ENCODE measurements at regions not wholly inside any gene's neighbourhood (a gene's known extent, or its start where the extent isn't known, plus 50 kb on each side); places are given as distances from the start of the nearest gene placed in this dataset.

DNA sequence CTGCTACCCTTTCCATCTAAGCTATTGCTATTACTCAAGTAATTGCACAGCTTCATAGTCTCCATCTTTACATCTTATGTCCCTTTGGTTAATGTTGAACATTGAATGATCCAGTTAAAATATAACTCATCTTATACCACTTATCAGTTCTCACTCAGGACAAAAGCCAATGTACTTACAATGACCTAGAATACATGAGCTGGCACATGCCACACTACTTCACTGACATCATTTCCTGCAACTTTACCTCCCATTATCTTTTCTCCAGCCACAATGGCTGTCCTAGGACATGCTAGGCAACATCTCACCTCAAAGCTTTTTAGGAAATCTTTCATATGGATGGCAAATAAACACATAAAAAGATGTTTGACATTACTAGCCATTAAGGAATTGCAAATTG lies 309.2 kb downstream of the FOXG1 start:
- TF ChIP-seq, protein P1, sequence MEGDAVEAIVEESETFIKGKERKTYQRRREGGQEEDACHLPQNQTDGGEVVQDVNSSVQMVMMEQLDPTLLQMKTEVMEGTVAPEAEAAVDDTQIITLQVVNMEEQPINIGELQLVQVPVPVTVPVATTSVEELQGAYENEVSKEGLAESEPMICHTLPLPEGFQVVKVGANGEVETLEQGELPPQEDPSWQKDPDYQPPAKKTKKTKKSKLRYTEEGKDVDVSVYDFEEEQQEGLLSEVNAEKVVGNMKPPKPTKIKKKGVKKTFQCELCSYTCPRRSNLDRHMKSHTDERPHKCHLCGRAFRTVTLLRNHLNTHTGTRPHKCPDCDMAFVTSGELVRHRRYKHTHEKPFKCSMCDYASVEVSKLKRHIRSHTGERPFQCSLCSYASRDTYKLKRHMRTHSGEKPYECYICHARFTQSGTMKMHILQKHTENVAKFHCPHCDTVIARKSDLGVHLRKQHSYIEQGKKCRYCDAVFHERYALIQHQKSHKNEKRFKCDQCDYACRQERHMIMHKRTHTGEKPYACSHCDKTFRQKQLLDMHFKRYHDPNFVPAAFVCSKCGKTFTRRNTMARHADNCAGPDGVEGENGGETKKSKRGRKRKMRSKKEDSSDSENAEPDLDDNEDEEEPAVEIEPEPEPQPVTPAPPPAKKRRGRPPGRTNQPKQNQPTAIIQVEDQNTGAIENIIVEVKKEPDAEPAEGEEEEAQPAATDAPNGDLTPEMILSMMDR (tag by site-specific recombination; IDR thresholded peaks at IDR 0.05), result no peak
- no peak for TF ChIP-seq ZNF302 (tag by site-specific recombination; IDR thresholded peaks at IDR 0.05; ENCODE audit: low read depth)
- TF ChIP-seq BCL11B (tag by site-specific recombination; IDR thresholded peaks at IDR 0.05; ENCODE audit: low read depth), result no peak
- TF ChIP-seq ZNF132 (tag by site-specific recombination; IDR thresholded peaks at IDR 0.05; ENCODE audit: borderline replicate concordance), result no peak
- TF ChIP-seq KLF7 (tag by site-specific recombination; IDR thresholded peaks at IDR 0.05; ENCODE audit: borderline replicate concordance), result no peak
- TF ChIP-seq, protein P2, sequence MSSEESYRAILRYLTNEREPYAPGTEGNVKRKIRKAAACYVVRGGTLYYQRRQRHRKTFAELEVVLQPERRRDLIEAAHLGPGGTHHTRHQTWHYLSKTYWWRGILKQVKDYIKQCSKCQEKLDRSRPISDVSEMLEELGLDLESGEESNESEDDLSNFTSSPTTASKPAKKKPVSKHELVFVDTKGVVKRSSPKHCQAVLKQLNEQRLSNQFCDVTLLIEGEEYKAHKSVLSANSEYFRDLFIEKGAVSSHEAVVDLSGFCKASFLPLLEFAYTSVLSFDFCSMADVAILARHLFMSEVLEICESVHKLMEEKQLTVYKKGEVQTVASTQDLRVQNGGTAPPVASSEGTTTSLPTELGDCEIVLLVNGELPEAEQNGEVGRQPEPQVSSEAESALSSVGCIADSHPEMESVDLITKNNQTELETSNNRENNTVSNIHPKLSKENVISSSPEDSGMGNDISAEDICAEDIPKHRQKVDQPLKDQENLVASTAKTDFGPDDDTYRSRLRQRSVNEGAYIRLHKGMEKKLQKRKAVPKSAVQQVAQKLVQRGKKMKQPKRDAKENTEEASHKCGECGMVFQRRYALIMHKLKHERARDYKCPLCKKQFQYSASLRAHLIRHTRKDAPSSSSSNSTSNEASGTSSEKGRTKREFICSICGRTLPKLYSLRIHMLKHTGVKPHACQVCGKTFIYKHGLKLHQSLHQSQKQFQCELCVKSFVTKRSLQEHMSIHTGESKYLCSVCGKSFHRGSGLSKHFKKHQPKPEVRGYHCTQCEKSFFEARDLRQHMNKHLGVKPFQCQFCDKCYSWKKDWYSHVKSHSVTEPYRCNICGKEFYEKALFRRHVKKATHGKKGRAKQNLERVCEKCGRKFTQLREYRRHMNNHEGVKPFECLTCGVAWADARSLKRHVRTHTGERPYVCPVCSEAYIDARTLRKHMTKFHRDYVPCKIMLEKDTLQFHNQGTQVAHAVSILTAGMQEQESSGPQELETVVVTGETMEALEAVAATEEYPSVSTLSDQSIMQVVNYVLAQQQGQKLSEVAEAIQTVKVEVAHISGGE (tag by site-specific recombination; conservative IDR thresholded peaks at IDR 0.05; ENCODE audit: low read depth), result no peak
- no peak for TF ChIP-seq ZNF785 (tag by site-specific recombination; IDR thresholded peaks at IDR 0.05)
- TF ChIP-seq ZBTB1 (tag by site-specific recombination; IDR thresholded peaks at IDR 0.05), result no peak
- TF ChIP-seq ZNF335 (tag by site-specific recombination; conservative IDR thresholded peaks at IDR 0.05), result no peak
- TF ChIP-seq, protein P3, sequence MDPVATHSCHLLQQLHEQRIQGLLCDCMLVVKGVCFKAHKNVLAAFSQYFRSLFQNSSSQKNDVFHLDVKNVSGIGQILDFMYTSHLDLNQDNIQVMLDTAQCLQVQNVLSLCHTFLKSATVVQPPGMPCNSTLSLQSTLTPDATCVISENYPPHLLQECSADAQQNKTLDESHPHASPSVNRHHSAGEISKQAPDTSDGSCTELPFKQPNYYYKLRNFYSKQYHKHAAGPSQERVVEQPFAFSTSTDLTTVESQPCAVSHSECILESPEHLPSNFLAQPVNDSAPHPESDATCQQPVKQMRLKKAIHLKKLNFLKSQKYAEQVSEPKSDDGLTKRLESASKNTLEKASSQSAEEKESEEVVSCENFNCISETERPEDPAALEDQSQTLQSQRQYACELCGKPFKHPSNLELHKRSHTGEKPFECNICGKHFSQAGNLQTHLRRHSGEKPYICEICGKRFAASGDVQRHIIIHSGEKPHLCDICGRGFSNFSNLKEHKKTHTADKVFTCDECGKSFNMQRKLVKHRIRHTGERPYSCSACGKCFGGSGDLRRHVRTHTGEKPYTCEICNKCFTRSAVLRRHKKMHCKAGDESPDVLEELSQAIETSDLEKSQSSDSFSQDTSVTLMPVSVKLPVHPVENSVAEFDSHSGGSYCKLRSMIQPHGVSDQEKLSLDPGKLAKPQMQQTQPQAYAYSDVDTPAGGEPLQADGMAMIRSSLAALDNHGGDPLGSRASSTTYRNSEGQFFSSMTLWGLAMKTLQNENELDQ (tag by site-specific recombination; IDR thresholded peaks at IDR 0.05; ENCODE audit: low read depth), result no peak
- TF ChIP-seq ZNF670 (tag by site-specific recombination; IDR thresholded peaks at IDR 0.05; ENCODE audit: low read depth), result no peak
- TF ChIP-seq ZNF585B (tag by site-specific recombination; IDR thresholded peaks at IDR 0.05), result no peak
